ENCODE measurements at regions not wholly inside any gene's neighbourhood (a gene's known extent, or its start where the extent isn't known, plus 50 kb on each side); places are given as distances from the start of the nearest gene placed in this dataset.
A peak's percentile ranks its signal among the peaks of the same experiment; 100 is the strongest.

DNA sequence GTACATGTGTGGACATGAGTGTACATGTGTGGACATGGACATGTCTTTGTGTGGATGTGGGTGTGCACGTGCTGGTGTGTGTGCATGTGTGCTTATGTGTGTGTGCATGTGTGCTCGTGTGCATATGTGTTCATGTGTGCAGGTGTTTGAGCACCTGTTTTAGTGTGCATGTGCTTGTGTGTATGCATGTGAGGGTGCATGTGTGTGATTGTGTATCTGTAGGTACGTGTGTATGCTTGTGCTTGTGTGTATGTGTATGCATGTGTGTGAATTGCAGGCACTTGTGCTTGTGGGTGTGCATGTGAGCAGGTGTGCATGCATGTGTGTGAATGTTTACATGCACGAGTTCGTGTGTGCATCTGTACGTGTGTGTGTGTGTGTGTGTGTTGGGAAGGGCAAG lies 300.6 kb upstream of the EEF2KMT start:
- Histone ChIP-seq H3K9me3 (no peaks in the 10 kb centered on the region), H3K4me1 (no peaks in the 10 kb centered on the region), H3K27me3 (no peaks in the 10 kb centered on the region), H3K27ac (no peak overlapping the region), H3K4me3 (no peak overlapping the region), H3K36me3 (replicated peaks in 1 of 2; ENCODE audit: insufficient read depth in 1 of 2, low read depth in 2 of 2) (no peaks in the 10 kb centered on the region)
- no peak for DNase-seq
- ATAC-seq, result no peak
- no peak for TF ChIP-seq POLR2A (IDR thresholded peaks at IDR 0.05)
- TF ChIP-seq, protein P1, sequence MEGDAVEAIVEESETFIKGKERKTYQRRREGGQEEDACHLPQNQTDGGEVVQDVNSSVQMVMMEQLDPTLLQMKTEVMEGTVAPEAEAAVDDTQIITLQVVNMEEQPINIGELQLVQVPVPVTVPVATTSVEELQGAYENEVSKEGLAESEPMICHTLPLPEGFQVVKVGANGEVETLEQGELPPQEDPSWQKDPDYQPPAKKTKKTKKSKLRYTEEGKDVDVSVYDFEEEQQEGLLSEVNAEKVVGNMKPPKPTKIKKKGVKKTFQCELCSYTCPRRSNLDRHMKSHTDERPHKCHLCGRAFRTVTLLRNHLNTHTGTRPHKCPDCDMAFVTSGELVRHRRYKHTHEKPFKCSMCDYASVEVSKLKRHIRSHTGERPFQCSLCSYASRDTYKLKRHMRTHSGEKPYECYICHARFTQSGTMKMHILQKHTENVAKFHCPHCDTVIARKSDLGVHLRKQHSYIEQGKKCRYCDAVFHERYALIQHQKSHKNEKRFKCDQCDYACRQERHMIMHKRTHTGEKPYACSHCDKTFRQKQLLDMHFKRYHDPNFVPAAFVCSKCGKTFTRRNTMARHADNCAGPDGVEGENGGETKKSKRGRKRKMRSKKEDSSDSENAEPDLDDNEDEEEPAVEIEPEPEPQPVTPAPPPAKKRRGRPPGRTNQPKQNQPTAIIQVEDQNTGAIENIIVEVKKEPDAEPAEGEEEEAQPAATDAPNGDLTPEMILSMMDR (IDR thresholded peaks at IDR 0.05), result peak in 1 of 7 experiments; percentile 6
- WGBS, 2 donors, result 41% methylated on average over 5 to 6 of the region's 6 CpGs
- intact Hi-C loops (cut with DNase I), result no loop called here

DNA sequence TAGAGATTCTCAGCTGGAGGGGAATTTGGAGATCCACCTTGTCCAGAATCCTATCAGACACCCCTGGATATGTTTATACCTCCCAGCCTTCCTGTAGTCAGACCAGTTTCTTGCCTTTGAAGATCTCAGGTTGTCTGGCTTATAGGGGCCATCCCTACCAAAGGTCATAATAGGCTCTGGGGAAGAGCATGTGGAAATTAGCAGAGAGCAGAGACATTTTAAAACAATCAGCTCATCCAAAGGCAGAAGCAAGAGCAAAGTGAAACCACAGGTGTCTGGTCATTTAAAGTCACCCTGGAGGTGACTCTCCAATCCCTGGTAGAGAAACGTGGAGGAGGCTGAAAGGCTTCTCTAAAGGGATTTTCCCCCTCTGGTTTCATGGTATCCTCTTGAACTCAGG lies 299.3 kb upstream of the EEF2KMT start:
- no peak overlapping the region for H3K4me3 ChIP-seq
- H3K4me1 ChIP-seq, result no peaks in the 10 kb centered on the region
- DNase-seq (no peak), ATAC-seq (no peak)
- H3K27me3 ChIP-seq, result no peaks in the 10 kb centered on the region
- WGBS, 2 donors, result 20 to 22% methylated on average over 1 of the region's 1 CpG
- no peaks in the 10 kb centered on the region for H3K9me3 ChIP-seq
- H3K27ac ChIP-seq, result no peak overlapping the region
- intact Hi-C loops (cut with DNase I), result no loop called here
- H3K36me3 ChIP-seq (replicated peaks in 1 of 2; ENCODE audit: insufficient read depth in 1 of 2, low read depth in 2 of 2), result no peaks in the 10 kb centered on the region
- TF ChIP-seq POLR2A (IDR thresholded peaks at IDR 0.05), result no peak
- TF ChIP-seq, protein P1 (IDR thresholded peaks at IDR 0.05), result no peak

DNA sequence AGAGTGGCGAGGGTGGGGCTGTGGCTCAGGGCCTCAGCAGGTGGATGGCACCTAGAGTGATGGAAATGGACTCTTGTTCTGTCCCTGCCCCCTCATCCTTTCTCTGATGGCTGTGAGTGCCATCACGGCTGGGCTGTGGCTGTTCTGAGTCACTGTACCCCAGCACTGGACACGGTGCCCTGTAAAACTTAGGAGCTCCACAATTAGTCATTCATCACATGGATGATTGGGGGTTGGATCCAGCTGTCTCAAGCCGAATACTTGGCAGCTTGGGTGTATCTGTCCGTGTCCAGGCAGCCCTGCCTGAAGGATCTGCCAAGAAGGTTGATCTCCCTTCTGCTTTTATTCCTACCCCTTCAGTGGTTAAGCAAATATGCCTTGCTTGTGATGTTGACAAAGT lies 295.5 kb upstream of the EEF2KMT start:
- 35 to 50% methylated on average over 3 to 5 of the region's 5 CpGs for WGBS, 2 donors
- no peak overlapping the region for H3K27ac ChIP-seq
- H3K9me3 ChIP-seq, result no peaks in the 10 kb centered on the region
- H3K36me3 ChIP-seq (replicated peaks in 1 of 2; ENCODE audit: insufficient read depth in 1 of 2, low read depth in 2 of 2), result no peaks in the 10 kb centered on the region
- TF ChIP-seq, protein P1 (IDR thresholded peaks at IDR 0.05), result no peak
- no peak for TF ChIP-seq POLR2A (IDR thresholded peaks at IDR 0.05)
- ATAC-seq (no peak), DNase-seq (no peak)
- H3K4me3 ChIP-seq, result no peak overlapping the region
- no peaks in the 10 kb centered on the region for H3K27me3 ChIP-seq
- no peaks in the 10 kb centered on the region for H3K4me1 ChIP-seq
- intact Hi-C loops (cut with DNase I), result no loop called here

DNA sequence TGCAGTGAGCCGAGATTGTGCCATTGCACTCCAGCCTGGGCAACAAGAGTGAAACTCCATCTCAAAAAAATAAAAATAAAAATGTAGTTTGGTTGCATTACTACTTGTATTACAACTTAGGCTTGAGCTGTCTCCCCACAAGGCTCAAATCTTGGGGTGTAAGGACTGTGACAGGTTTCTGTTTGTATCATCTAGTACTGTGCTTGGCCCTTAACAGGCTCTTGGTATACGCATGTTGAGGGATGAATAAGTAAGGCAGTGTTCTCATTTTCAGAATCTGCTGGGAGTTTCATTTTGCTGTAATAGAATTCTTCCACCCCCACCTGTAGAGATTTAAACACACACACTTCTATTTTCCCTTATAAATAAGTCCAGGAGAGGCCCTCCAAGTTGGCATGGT lies 289.4 kb upstream of the EEF2KMT start:
- H3K27me3 ChIP-seq, result no peaks in the 10 kb centered on the region
- intact Hi-C loops (cut with DNase I), result no loop called here
- H3K4me3 ChIP-seq, result no peak overlapping the region
- H3K36me3 ChIP-seq (replicated peaks in 1 of 2; ENCODE audit: insufficient read depth in 1 of 2, low read depth in 2 of 2), result no peaks in the 10 kb centered on the region
- TF ChIP-seq, protein P1 (IDR thresholded peaks at IDR 0.05), result no peak
- no peak for TF ChIP-seq POLR2A (IDR thresholded peaks at IDR 0.05)
- DNase-seq (no peak), ATAC-seq (no peak)
- peaks cover 0 to 3% (median 0%) of the 10 kb centered on the region in 3 donors for H3K9me3 ChIP-seq
- no peaks in the 10 kb centered on the region for H3K4me1 ChIP-seq
- 57 to 62% methylated on average over 2 of the region's 2 CpGs for WGBS, 2 donors
- H3K27ac ChIP-seq, result no peak overlapping the region

DNA sequence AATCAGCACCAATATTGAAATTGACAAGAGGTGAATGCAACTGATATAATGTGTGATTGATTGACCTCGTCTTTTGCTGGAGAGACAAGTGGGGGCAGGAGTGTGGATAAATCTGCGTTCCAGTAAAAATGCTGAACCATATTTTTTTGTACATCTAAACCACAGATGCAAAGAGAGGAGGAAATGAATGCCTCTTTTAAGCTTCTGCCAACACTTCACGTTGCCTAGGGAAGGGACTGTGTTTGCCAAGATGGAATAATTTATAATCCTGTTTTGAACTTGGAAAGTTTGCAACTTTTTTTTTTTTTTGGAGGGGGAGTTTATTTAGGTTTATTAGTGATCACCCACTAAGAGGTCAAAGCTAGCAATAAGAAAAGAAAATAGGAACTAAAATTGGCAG lies 288.2 kb upstream of the EEF2KMT start:
- H3K9me3 ChIP-seq, result peaks cover 0 to 3% (median 0%) of the 10 kb centered on the region in 3 donors
- WGBS, 2 donors, result 29% methylated on average over 3 of the region's 3 CpGs
- no peak for ATAC-seq
- TF ChIP-seq POLR2A (IDR thresholded peaks at IDR 0.05), result no peak
- TF ChIP-seq, protein P1 (IDR thresholded peaks at IDR 0.05), result no peak
- no peaks in the 10 kb centered on the region for H3K4me1 ChIP-seq
- H3K27me3 ChIP-seq, result no peaks in the 10 kb centered on the region
- no peak overlapping the region for H3K27ac ChIP-seq
- intact Hi-C loops (cut with DNase I), result no loop called here
- H3K4me3 ChIP-seq, result no peak overlapping the region
- no peak for DNase-seq
- H3K36me3 ChIP-seq (replicated peaks in 1 of 2; ENCODE audit: insufficient read depth in 1 of 2, low read depth in 2 of 2), result no peaks in the 10 kb centered on the region
